H9 (cell line): ENCODE measurements at regions not wholly inside any gene's neighbourhood (a gene's known extent, or its start where the extent isn't known, plus 50 kb on each side); places are given as distances from the start of the nearest gene placed in this dataset.

Experiments used
- DNase-seq: peaks from one replicate; pipeline ENCODE4 v3.0.0-alpha.2; 2017
- H2AFZ ChIP-seq: one replicate; pipeline ENCODE4 v1.6.1; 2013; ENCODE audit warnings: mild to moderate bottlenecking, low read length, control low read depth, moderate library complexity
- H2AK5ac ChIP-seq: 2 replicates; pipeline ENCODE4 v1.6.1; 2013; ENCODE audit warnings: low read length, control low read depth, mixed read lengths; ENCODE audit not compliant: insufficient read length
- H2BK120ac ChIP-seq: one replicate; pipeline ENCODE4 v1.6.1; 2013; ENCODE audit warnings: low read depth, mild to moderate bottlenecking, low read length, control low read depth, inconsistent platforms; ENCODE audit not compliant: poor library complexity, severe bottlenecking
- H2BK12ac ChIP-seq: 2 replicates; pipeline ENCODE4 v1.6.1; 2013; ENCODE audit warnings: low read length, control low read depth, mixed read lengths, low read depth; ENCODE audit not compliant: insufficient read length
- H2BK15ac ChIP-seq: 2 replicates; pipeline ENCODE4 v1.6.1; 2013; ENCODE audit warnings: low read depth, low read length, control low read depth
- H2BK20ac ChIP-seq: one replicate; pipeline ENCODE4 v1.6.1; 2013; ENCODE audit warnings: low read depth, mild to moderate bottlenecking, low read length, control low read depth, inconsistent platforms; ENCODE audit not compliant: poor library complexity, severe bottlenecking
- H2BK5ac ChIP-seq: 2 replicates; pipeline ENCODE4 v1.6.1; 2013; ENCODE audit warnings: low read length, control low read depth, mixed read lengths; ENCODE audit not compliant: insufficient read length
- H3K14ac ChIP-seq: 2 replicates; pipeline ENCODE4 v1.6.1; 2013; ENCODE audit warnings: low read length, control low read depth; ENCODE audit not compliant: insufficient read depth
- H3K18ac ChIP-seq: 2 replicates; pipeline ENCODE4 v1.6.1; 2013; ENCODE audit warnings: low read depth, mild to moderate bottlenecking, mixed read lengths, low read length, control low read depth; ENCODE audit not compliant: insufficient read length
- H3K23ac ChIP-seq: 2 replicates; pipeline ENCODE4 v1.6.1; 2013; ENCODE audit warnings: low read length, control low read depth, mixed read lengths, low read depth; ENCODE audit not compliant: insufficient read length
- H3K23me2 ChIP-seq: 2 replicates; pipeline ENCODE4 v1.6.1; 2013; ENCODE audit warnings: low read depth, mild to moderate bottlenecking, mixed read lengths, low read length, control low read depth; ENCODE audit not compliant: insufficient read length, poor library complexity, severe bottlenecking
- H3K27ac ChIP-seq: 2 replicates; pipeline ENCODE4 v1.5.1; 2013; ENCODE audit warnings: low read length, control low read depth, mixed read lengths, low read depth; ENCODE audit not compliant: insufficient read length
- H3K27me3 ChIP-seq: 2 replicates; pipeline ENCODE4 v1.6.1; 2013; ENCODE audit warnings: low read length, control low read depth, inconsistent platforms; ENCODE audit not compliant: insufficient read depth
- H3K4ac ChIP-seq: 2 replicates; pipeline ENCODE4 v1.6.1; 2013; ENCODE audit warnings: low read depth, mild to moderate bottlenecking, control low read depth, inconsistent platforms, low read length, moderate library complexity
- H3K4me1 ChIP-seq: 2 replicates; pipeline ENCODE4 v1.6.1; 2013; ENCODE audit warnings: low read length, control low read depth, inconsistent platforms; ENCODE audit not compliant: insufficient read depth
- H3K4me2 ChIP-seq: 2 replicates; pipeline ENCODE4 v1.6.1; 2013; ENCODE audit warnings: low read length, control low read depth, mixed read lengths; ENCODE audit not compliant: insufficient read length, insufficient read depth
- H3K56ac ChIP-seq: 2 replicates; pipeline ENCODE4 v1.6.1; 2013; ENCODE audit warnings: low read depth, mild to moderate bottlenecking, mixed read lengths, low read length, control low read depth; ENCODE audit not compliant: insufficient read length
- H3K79me1 ChIP-seq: 2 replicates; pipeline ENCODE4 v1.6.1; 2013; ENCODE audit warnings: low read depth, mild to moderate bottlenecking, moderate library complexity, low read length, control low read depth, inconsistent platforms; ENCODE audit not compliant: insufficient read depth, poor library complexity, severe bottlenecking
- H3K79me2 ChIP-seq: 2 replicates; pipeline ENCODE4 v1.6.1; 2013; ENCODE audit warnings: low read length, control low read depth, inconsistent platforms; ENCODE audit not compliant: insufficient read depth
- H3K9ac ChIP-seq: 2 replicates; pipeline ENCODE4 v1.6.1; 2013; ENCODE audit warnings: low read length, control low read depth, mixed read lengths; ENCODE audit not compliant: insufficient read length; ENCODE audit errors: extremely low read depth
- H3K9me3 ChIP-seq: one replicate; pipeline ENCODE4 v1.6.1; 2013; ENCODE audit warnings: low read depth, low read length, inconsistent platforms; ENCODE audit not compliant: control insufficient read depth
- H3T11ph ChIP-seq: one replicate; pipeline ENCODE4 v1.6.1; 2013; ENCODE audit warnings: mild to moderate bottlenecking, low read length, control low read depth, inconsistent platforms
- H4K20me1 ChIP-seq: one replicate; pipeline ENCODE4 v1.6.1; 2013; ENCODE audit not compliant: control insufficient read depth, insufficient read length, insufficient read depth
- H4K5ac ChIP-seq: 2 replicates; pipeline ENCODE4 v1.6.1; 2013; ENCODE audit warnings: low read depth, mild to moderate bottlenecking, mixed read lengths, low read length, control low read depth; ENCODE audit not compliant: insufficient read length
- H4K8ac ChIP-seq: replicated peaks from 2 replicates; pipeline ENCODE4 v1.6.1; 2013; ENCODE audit warnings: low read length, control low read depth, mixed read lengths, low read depth; ENCODE audit not compliant: insufficient read length
- H4K91ac ChIP-seq: 2 replicates; pipeline ENCODE4 v1.6.1; 2013; ENCODE audit warnings: low read depth, mild to moderate bottlenecking, moderate library complexity, mixed read lengths, low read length, control low read depth; ENCODE audit not compliant: insufficient read length
- H3K27ac Mint-ChIP-seq, 3 experiments: 2 replicates in 2 of 3; 3 replicates in 1 of 3; pipeline ENCODE4 v1.8.0; 2020 to 2021; ENCODE audit warnings: mixed read lengths in 3 of 3, mild to moderate bottlenecking in 1 of 3, moderate library complexity in 1 of 3
- H3K27me3 Mint-ChIP-seq: 2 replicates; pipeline ENCODE4 v1.8.0; 2021; ENCODE audit warnings: low read depth, mild to moderate bottlenecking, moderate library complexity, mixed read lengths
- H3K36me3 Mint-ChIP-seq, 3 experiments: 2 replicates in 2 of 3; 3 replicates in 1 of 3; pipeline ENCODE4 v1.8.0; 2020 to 2021; ENCODE audit warnings: low read depth in 3 of 3, mixed read lengths in 3 of 3; ENCODE audit not compliant: insufficient read depth in 1 of 3
- H3K4me1 Mint-ChIP-seq, 2 experiments: 2 replicates each; pipeline ENCODE4 v1.8.0; 2020; ENCODE audit warnings: mixed read lengths in 2 of 2
- H3K4me3 Mint-ChIP-seq, 2 experiments: 2 replicates in 1 of 2; 3 replicates in 1 of 2; pipeline ENCODE4 v1.8.0; 2020 to 2021; ENCODE audit warnings: mild to moderate bottlenecking in 2 of 2, mixed read lengths in 2 of 2, moderate library complexity in 1 of 2
- H3K9me3 Mint-ChIP-seq, 2 experiments: 2 replicates in 1 of 2; 3 replicates in 1 of 2; pipeline ENCODE4 v1.8.0; 2020; ENCODE audit warnings: mild to moderate bottlenecking in 2 of 2, mixed read lengths in 2 of 2, moderate library complexity in 1 of 2
- WGBS: extraction: QIAGEN DNeasy Blood & Tissue Kit; methylation state at CpG from one replicate; pipeline ENCODE4 v1.1.7; 2013; ENCODE audit warnings: missing lambda C conversion rate, low lambda C conversion rate, mixed read lengths; ENCODE audit not compliant: insufficient read length; ENCODE audit errors: extremely low coverage; 5-methylcytosine and 5-hydroxymethylcytosine counted together
- TF ChIP-seq, protein P1 (sequence below): fragments of 200-600 bp; sonication (generic); conservative IDR thresholded peaks from 3 replicates; pipeline ENCODE4 v1.8.0; 2021; ENCODE audit warnings: antibody characterized with exemption, mild to moderate bottlenecking

DNA sequence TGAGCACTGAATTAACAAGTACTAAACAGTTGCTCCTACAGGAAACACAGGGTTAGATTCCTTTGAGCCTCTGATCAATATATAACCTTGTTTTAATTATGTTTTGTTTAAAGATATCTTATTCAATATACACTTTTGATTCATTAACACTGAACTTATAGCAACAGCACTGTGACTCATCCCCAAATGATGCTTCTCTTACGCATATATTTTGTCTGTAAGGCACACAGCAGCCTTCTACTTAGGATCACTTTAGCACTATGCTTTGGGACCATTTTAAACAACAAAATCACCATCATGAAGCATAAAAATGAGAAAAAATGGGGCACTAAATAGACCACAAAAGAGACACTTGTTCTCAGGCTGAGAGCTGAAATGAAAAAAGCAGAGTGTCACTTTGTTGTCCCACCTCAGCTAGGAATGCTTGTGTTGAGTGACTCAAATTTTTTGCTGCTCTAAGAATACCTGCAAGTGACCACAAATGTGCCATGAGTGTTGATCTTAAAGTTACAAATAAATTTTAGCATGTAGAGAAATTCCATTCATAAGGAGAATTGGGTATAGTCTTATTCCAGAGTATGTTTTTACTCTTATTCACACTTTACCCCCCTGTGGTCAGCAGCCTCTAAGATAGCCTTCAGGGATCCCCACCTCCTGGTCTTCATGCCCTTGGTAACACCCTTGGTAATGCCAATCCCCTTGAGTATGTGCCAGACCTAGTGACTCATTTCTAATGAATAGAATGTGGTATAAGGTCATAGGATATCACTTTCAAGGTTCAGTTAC lies 252.7 kb upstream of the IL12B start:
- H3K56ac ChIP-seq, result no peak overlapping the region
- H3T11ph ChIP-seq, result no peak overlapping the region
- no peak overlapping the region for H3K4me3 Mint-ChIP-seq
- no peak overlapping the region for H3K27ac Mint-ChIP-seq
- no peak overlapping the region for H2BK120ac ChIP-seq
- no peak overlapping the region for H4K8ac ChIP-seq
- H3K79me2 ChIP-seq, result no peaks in the 10 kb centered on the region
- no peak overlapping the region for H2BK15ac ChIP-seq
- no peak for DNase-seq
- H3K9me3 Mint-ChIP-seq, result peaks cover 0 to 3% of the 10 kb centered on the region in 2 experiments; a peak in 2 of 5 replicates
- H3K27ac ChIP-seq, result no peak overlapping the region
- no peak overlapping the region for H3K23ac ChIP-seq
- H3K9ac ChIP-seq, result no peak overlapping the region
- no peaks in the 10 kb centered on the region for H3K27me3 ChIP-seq
- no peaks in the 10 kb centered on the region for H4K20me1 ChIP-seq
- H2BK12ac ChIP-seq, result no peak overlapping the region
- no peak overlapping the region for H4K5ac ChIP-seq
- no peak overlapping the region for H3K18ac ChIP-seq
- H3K4me2 ChIP-seq, result no peak overlapping the region
- no CpG with 5 or more reads among the region's 1 CpG for WGBS
- H3K4ac ChIP-seq, result no peak overlapping the region
- H2BK20ac ChIP-seq, result no peak overlapping the region
- H3K4me1 ChIP-seq, result no peaks in the 10 kb centered on the region
- no peaks in the 10 kb centered on the region; the same call in 1 of the 2 replicates for H3K27me3 Mint-ChIP-seq
- no peak overlapping the region for H2BK5ac ChIP-seq
- H3K79me1 ChIP-seq, result no peaks in the 10 kb centered on the region
- no peaks in the 10 kb centered on the region for H3K23me2 ChIP-seq
- TF ChIP-seq, protein P1, sequence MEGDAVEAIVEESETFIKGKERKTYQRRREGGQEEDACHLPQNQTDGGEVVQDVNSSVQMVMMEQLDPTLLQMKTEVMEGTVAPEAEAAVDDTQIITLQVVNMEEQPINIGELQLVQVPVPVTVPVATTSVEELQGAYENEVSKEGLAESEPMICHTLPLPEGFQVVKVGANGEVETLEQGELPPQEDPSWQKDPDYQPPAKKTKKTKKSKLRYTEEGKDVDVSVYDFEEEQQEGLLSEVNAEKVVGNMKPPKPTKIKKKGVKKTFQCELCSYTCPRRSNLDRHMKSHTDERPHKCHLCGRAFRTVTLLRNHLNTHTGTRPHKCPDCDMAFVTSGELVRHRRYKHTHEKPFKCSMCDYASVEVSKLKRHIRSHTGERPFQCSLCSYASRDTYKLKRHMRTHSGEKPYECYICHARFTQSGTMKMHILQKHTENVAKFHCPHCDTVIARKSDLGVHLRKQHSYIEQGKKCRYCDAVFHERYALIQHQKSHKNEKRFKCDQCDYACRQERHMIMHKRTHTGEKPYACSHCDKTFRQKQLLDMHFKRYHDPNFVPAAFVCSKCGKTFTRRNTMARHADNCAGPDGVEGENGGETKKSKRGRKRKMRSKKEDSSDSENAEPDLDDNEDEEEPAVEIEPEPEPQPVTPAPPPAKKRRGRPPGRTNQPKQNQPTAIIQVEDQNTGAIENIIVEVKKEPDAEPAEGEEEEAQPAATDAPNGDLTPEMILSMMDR, result no peak
- no peak overlapping the region for H2AFZ ChIP-seq
- H4K91ac ChIP-seq, result no peak overlapping the region
- no peaks in the 10 kb centered on the region for H3K9me3 ChIP-seq
- H2AK5ac ChIP-seq, result no peak overlapping the region
- peaks cover 0 to 2% of the 10 kb centered on the region in 2 experiments; a peak in 1 of 4 replicates for H3K4me1 Mint-ChIP-seq
- no peak overlapping the region for H3K14ac ChIP-seq
- H3K36me3 Mint-ChIP-seq, result no peaks in the 10 kb centered on the region
